Neural progenitor cell (in vitro differentiated cells): ENCODE measurements at regions not wholly inside any gene's neighbourhood (a gene's known extent, or its start where the extent isn't known, plus 50 kb on each side); places are given as distances from the start of the nearest gene placed in this dataset.

Source experiments
- DNase-seq: peaks from one replicate; pipeline ENCODE4 v3.0.0-alpha.2; 2016; ENCODE audit warnings: low spot score
- H2AFZ ChIP-seq: fragments of 200-600 bp; sonication (generic); replicated peaks from 2 replicates; pipeline ENCODE4 v1.6.1; 2016; ENCODE audit warnings: antibody characterized with exemption
- H3F3A ChIP-seq: fragments of 200-600 bp; sonication (generic); 2 replicates; pipeline ENCODE4 v1.6.1; 2016; ENCODE audit warnings: antibody characterized with exemption, low read depth
- H3K27ac ChIP-seq: fragments of 200-600 bp; sonication (generic); 2 replicates; pipeline ENCODE4 v1.5.1; 2016; ENCODE audit warnings: mild to moderate bottlenecking
- H3K27me3 ChIP-seq: fragments of 200-600 bp; sonication (generic); 2 replicates; pipeline ENCODE4 v1.6.1; 2016; ENCODE audit warnings: mild to moderate bottlenecking, moderate library complexity
- H3K36me3 ChIP-seq: fragments of 200-600 bp; sonication (generic); 2 replicates; pipeline ENCODE4 v1.5.1; 2016
- H3K4me1 ChIP-seq: fragments of 200-600 bp; sonication (generic); 2 replicates; pipeline ENCODE4 v1.6.1; 2016; ENCODE audit warnings: mixed run types
- H3K4me2 ChIP-seq: fragments of 200-600 bp; sonication (generic); 2 replicates; pipeline ENCODE4 v1.6.1; 2016
- H3K4me3 ChIP-seq: fragments of 200-600 bp; sonication (generic); 2 replicates; pipeline ENCODE4 v1.5.1; 2016
- H3K79me2 ChIP-seq: fragments of 200-600 bp; sonication (generic); 2 replicates; pipeline ENCODE4 v1.6.1; 2016; ENCODE audit warnings: low read depth
- H3K9ac ChIP-seq: fragments of 200-600 bp; sonication (generic); 2 replicates; pipeline ENCODE4 v1.6.1; 2016
- H3K9me3 ChIP-seq: fragments of 200-600 bp; sonication (generic); 2 replicates; pipeline ENCODE4 v1.5.1; 2016; ENCODE audit warnings: low read depth
- H4K20me1 ChIP-seq: fragments of 200-600 bp; sonication (generic); 2 replicates; pipeline ENCODE4 v1.6.1; 2016; ENCODE audit warnings: low read depth
- H3K27ac Mint-ChIP-seq: 3 replicates; pipeline ENCODE4 v1.8.0; 2021; ENCODE audit warnings: mixed read lengths
- H3K27me3 Mint-ChIP-seq: 2 replicates; pipeline ENCODE4 v1.8.0; 2022; ENCODE audit warnings: low read depth, mild to moderate bottlenecking, inconsistent platforms, moderate library complexity, mixed read lengths; ENCODE audit not compliant: insufficient read depth
- H3K36me3 Mint-ChIP-seq: 3 replicates; pipeline ENCODE4 v1.8.0; 2021; ENCODE audit warnings: mixed read lengths
- H3K4me1 Mint-ChIP-seq: 3 replicates; pipeline ENCODE4 v1.8.0; 2021; ENCODE audit warnings: mixed read lengths
- H3K4me3 Mint-ChIP-seq: 3 replicates; pipeline ENCODE4 v1.8.0; 2021; ENCODE audit warnings: mild to moderate bottlenecking, moderate library complexity, mixed read lengths
- H3K9me3 Mint-ChIP-seq: 3 replicates; pipeline ENCODE4 v1.8.0; 2020; ENCODE audit warnings: mixed read lengths
- EZH2 ChIP-seq: fragments of 200-600 bp; sonication (generic); IDR thresholded peaks from 2 replicates; pipeline ENCODE4 v1.6.1; 2017; ENCODE audit warnings: antibody characterized with exemption, mild to moderate bottlenecking, moderate library complexity
- EZH2phosphoT487 ChIP-seq: fragments of 200-600 bp; sonication (generic); IDR thresholded peaks from 2 replicates; pipeline ENCODE4 v1.6.1; 2017; ENCODE audit warnings: antibody characterized with exemption
- TF ChIP-seq, protein P1 (sequence below): fragments of 200-600 bp; sonication (generic); IDR thresholded peaks from 2 replicates; pipeline ENCODE4 v1.5.1; 2017; ENCODE audit warnings: antibody characterized with exemption, mild to moderate bottlenecking

- H3K27me3 Mint-ChIP-seq: peaks cover 2% of the 10 kb centered on the region
- no peaks in the 10 kb centered on the region for H3K9me3 ChIP-seq
- no peaks in the 10 kb centered on the region for H3K4me1 ChIP-seq
- H3K27ac ChIP-seq: no peak overlapping the region
- no peaks in the 10 kb centered on the region for H3K79me2 ChIP-seq
- no peaks in the 10 kb centered on the region for H3F3A ChIP-seq
- no peak overlapping the region for H3K9ac ChIP-seq
- H4K20me1 ChIP-seq: no peaks in the 10 kb centered on the region
- no peaks in the 10 kb centered on the region for H3K9me3 Mint-ChIP-seq
- H3K4me1 Mint-ChIP-seq: no peaks in the 10 kb centered on the region
- no peak for DNase-seq
- no peak overlapping the region for H3K4me2 ChIP-seq
- H3K27me3 ChIP-seq: no peaks in the 10 kb centered on the region
- H3K4me3 ChIP-seq: no peak overlapping the region
- no peak overlapping the region for H2AFZ ChIP-seq
- no peaks in the 10 kb centered on the region for H3K36me3 ChIP-seq
- H3K4me3 Mint-ChIP-seq: no peak overlapping the region
- no peaks in the 10 kb centered on the region for H3K36me3 Mint-ChIP-seq
- H3K27ac Mint-ChIP-seq: no peak overlapping the region
- TF ChIP-seq, protein P1, sequence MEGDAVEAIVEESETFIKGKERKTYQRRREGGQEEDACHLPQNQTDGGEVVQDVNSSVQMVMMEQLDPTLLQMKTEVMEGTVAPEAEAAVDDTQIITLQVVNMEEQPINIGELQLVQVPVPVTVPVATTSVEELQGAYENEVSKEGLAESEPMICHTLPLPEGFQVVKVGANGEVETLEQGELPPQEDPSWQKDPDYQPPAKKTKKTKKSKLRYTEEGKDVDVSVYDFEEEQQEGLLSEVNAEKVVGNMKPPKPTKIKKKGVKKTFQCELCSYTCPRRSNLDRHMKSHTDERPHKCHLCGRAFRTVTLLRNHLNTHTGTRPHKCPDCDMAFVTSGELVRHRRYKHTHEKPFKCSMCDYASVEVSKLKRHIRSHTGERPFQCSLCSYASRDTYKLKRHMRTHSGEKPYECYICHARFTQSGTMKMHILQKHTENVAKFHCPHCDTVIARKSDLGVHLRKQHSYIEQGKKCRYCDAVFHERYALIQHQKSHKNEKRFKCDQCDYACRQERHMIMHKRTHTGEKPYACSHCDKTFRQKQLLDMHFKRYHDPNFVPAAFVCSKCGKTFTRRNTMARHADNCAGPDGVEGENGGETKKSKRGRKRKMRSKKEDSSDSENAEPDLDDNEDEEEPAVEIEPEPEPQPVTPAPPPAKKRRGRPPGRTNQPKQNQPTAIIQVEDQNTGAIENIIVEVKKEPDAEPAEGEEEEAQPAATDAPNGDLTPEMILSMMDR: no peak
- no peak for TF ChIP-seq EZH2phosphoT487
- no peak for TF ChIP-seq EZH2
These were observed 538.2 kb downstream of the GLUD2 start for GRCh38 chrX:121585626-121586025.

GRCh38 chrX:121592884-121593283 is 545.5 kb downstream of the GLUD2 start:
- no peak overlapping the region for H3K27ac Mint-ChIP-seq
- H3K4me2 ChIP-seq: no peak overlapping the region
- H3K9me3 Mint-ChIP-seq: no peaks in the 10 kb centered on the region

GRCh38 chrX:121598356-121598755 is 550.9 kb downstream of the GLUD2 start:
- H3K27me3 Mint-ChIP-seq: peaks cover 2% of the 10 kb centered on the region
- no peaks in the 10 kb centered on the region for H3K9me3 Mint-ChIP-seq

More at GRCh38 chrX:121592884-121593283, 545.5 kb downstream of the GLUD2 start:
- Histone ChIP-seq H2AFZ (no peak overlapping the region), H3F3A (no peaks in the 10 kb centered on the region), H3K9ac (no peak overlapping the region), H3K4me1 (no peaks in the 10 kb centered on the region), H3K27ac (no peak overlapping the region), H4K20me1 (no peaks in the 10 kb centered on the region), H3K4me3 (no peak overlapping the region), H3K79me2 (no peaks in the 10 kb centered on the region), H3K9me3 (peaks cover 8% of the 10 kb centered on the region), H3K36me3 (no peaks in the 10 kb centered on the region), H3K27me3 (no peaks in the 10 kb centered on the region)
- Mint-ChIP-seq H3K27me3 (peaks cover 2% of the 10 kb centered on the region), H3K4me1 (no peaks in the 10 kb centered on the region), H3K4me3 (no peak overlapping the region), H3K36me3 (no peaks in the 10 kb centered on the region)
- TF ChIP-seq, protein P1: no peak
- no peak for TF ChIP-seq EZH2
- TF ChIP-seq EZH2phosphoT487: no peak
- DNase-seq: no peak

More at GRCh38 chrX:121598356-121598755, 550.9 kb downstream of the GLUD2 start:
- no peaks in the 10 kb centered on the region for H3K4me1 ChIP-seq
- H3K4me3 ChIP-seq: no peak overlapping the region
- H3K4me2 ChIP-seq: no peak overlapping the region
- peaks cover 11% of the 10 kb centered on the region for H3K9me3 ChIP-seq
- DNase-seq: no peak
- H2AFZ ChIP-seq: no peak overlapping the region
- no peaks in the 10 kb centered on the region for H3K79me2 ChIP-seq
- TF ChIP-seq EZH2 (no peak), EZH2phosphoT487 (no peak)
- TF ChIP-seq, protein P1: no peak
- Mint-ChIP-seq H3K4me1 (no peaks in the 10 kb centered on the region), H3K27ac (no peak overlapping the region), H3K36me3 (no peaks in the 10 kb centered on the region), H3K4me3 (no peak overlapping the region)
- H3K27me3 ChIP-seq: no peaks in the 10 kb centered on the region
- H3K9ac ChIP-seq: no peak overlapping the region
- no peak overlapping the region for H3K27ac ChIP-seq
- H4K20me1 ChIP-seq: no peaks in the 10 kb centered on the region
- no peaks in the 10 kb centered on the region for H3F3A ChIP-seq
- no peaks in the 10 kb centered on the region for H3K36me3 ChIP-seq
